Psoas muscle (tissue), 7 donors: ENCODE measurements at regions not wholly inside any gene's neighbourhood (a gene's known extent, or its start where the extent isn't known, plus 50 kb on each side); places are given as distances from the start of the nearest gene placed in this dataset.

ENCODE experiments used
- ATAC-seq, 4 donors: fragments of 200-7000 bp; cut with Tn5 transposase; one replicate each; pipeline ENCODE4 v1.9.1; 2020; ENCODE audit warnings: moderate library complexity in 3 of 4, mild to moderate bottlenecking in 2 of 4
- DNase-seq, 2 donors: peaks; one replicate each; pipeline ENCODE4 v3.0.0-alpha.2; 2020
- H3K27ac ChIP-seq: fragments of 200-600 bp; one replicate; pipeline ENCODE4 v1.8.0; 2022
- H3K27me3 ChIP-seq, 3 donors: fragments of 200-600 bp in 1 of 3; one replicate each; pipeline versions ENCODE4 v1.6.1 to v1.8.0; 2013 to 2022; ENCODE audit warnings: low read length in 2 of 3, mild to moderate bottlenecking in 2 of 3, moderate library complexity in 1 of 3; ENCODE audit not compliant: insufficient read depth in 3 of 3
- H3K36me3 ChIP-seq, 2 donors: fragments of 200-600 bp in 1 of 2; one replicate each; pipeline versions ENCODE4 v1.6.1 to v1.8.0; 2013 to 2022; ENCODE audit warnings: low read depth in 1 of 2, mild to moderate bottlenecking in 1 of 2, moderate library complexity in 1 of 2; ENCODE audit not compliant: insufficient read depth in 1 of 2
- H3K4me1 ChIP-seq: fragments of 200-600 bp; one replicate; pipeline ENCODE4 v1.8.0; 2022
- H3K4me3 ChIP-seq: fragments of 200-600 bp; one replicate; pipeline ENCODE4 v1.8.0; 2022; ENCODE audit warnings: mild to moderate bottlenecking
- H3K9me3 ChIP-seq: fragments of 200-600 bp; one replicate; pipeline ENCODE4 v1.8.0; 2022
- CTCF ChIP-seq: fragments of 200-600 bp; IDR thresholded peaks from one replicate; pipeline ENCODE4 v1.8.0; 2022; ENCODE audit warnings: antibody characterized with exemption
- WGBS, 3 donors: extraction: QIAGEN DNeasy Blood & Tissue Kit; methylation state at CpG; one replicate each; pipeline versions ENCODE4 v1.1.6 to v1.1.7; 2013; 5-methylcytosine and 5-hydroxymethylcytosine counted together
- intact Hi-C, 2 donors: fragments of 100-400 bp; cut with DNase I; formaldehyde crosslinking; loops; one replicate each; pipeline versions ENCODE4 v1.11.0 to v1.14.2; 2022
- donor health status: healthy with polysubstance abuse.
- donor health status: DM: no; HTN: no; CAD: no; lungs with moderate emphysema.
- donor health status: Bipolar disorder and iron deficiency.
- donor health status: healthy.
- donor health status: DM: yes; HTN: yes; CAD: no.
- donor health status: DM: no; HTN: no; CAD: no.
- donor health status: DM: yes; HTN: yes; CAD: no.

GRCh38 chr19:29329460-29330134 is 116.6 kb upstream of the UQCRFS1 start:
- no peaks in the 10 kb centered on the region for H3K4me1 ChIP-seq
- no peak for DNase-seq
- no peak overlapping the region for H3K27ac ChIP-seq
- WGBS, 3 donors = 48 to 54% (median 49%) methylated on average over 5 of the region's 5 CpGs
- H3K9me3 ChIP-seq = no peaks in the 10 kb centered on the region
- intact Hi-C loops = no loop called here
- H3K27me3 ChIP-seq = no peaks in the 10 kb centered on the region
- ATAC-seq = no peak
- no peak for TF ChIP-seq CTCF
- H3K4me3 ChIP-seq = no peak overlapping the region
- H3K36me3 ChIP-seq = no peaks in the 10 kb centered on the region

DNA sequence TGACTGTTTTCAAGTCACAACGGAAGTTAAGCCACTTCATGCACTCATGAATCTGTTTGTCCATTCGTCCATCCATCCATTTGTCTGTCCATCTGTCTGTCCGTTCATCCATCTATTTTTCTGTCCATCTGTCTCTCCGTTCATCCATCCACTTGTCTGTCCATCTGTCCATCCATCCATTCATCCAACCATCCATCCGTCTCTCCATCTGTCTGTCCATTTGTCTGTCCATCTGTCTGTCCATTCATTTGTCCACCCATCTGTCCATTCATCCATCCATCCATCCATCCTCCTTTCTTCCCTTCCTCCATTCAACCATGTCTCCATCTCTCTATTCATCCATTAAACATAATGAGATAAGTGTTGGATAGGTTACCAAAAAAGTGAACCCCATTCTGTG is 123.5 kb upstream of the UQCRFS1 start:
- Histone ChIP-seq H3K4me1 (no peaks in the 10 kb centered on the region), H3K27me3 (peaks cover 0 to 2% (median 2%) of the 10 kb centered on the region in 3 donors), H3K27ac (no peak overlapping the region), H3K9me3 (peaks cover under 1% of the 10 kb centered on the region), H3K4me3 (no peak overlapping the region), H3K36me3 (no peaks in the 10 kb centered on the region)
- intact Hi-C loops = no loop called here
- ATAC-seq (no peak), DNase-seq (no peak)
- TF ChIP-seq CTCF = no peak
- 68 to 78% (median 72%) methylated on average over 5 of the region's 5 CpGs for WGBS, 3 donors

DNA sequence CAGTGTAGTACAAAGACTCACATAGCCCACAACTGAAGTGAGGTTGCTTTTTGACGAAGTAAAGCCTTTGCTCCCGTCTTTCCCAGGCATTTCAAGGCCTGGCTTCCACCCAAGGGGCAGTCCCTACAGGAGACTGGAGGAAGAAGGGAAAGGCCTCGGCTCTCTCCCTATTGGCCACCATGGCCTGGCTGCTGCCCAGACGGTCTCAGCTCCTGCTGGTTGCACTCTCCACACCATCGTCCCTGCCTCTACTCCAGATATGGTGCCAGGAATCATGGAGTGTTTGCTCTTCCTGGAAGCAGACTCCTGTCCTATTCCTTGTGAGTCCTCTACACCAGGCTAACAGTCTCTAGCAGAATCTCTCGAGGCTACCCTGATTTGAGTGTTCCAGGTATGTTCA is 124.1 kb upstream of the UQCRFS1 start:
- Histone ChIP-seq H3K27me3 (peaks cover 0 to 2% (median 2%) of the 10 kb centered on the region in 3 donors), H3K27ac (no peak overlapping the region), H3K4me3 (no peak overlapping the region), H3K36me3 (no peaks in the 10 kb centered on the region), H3K4me1 (no peaks in the 10 kb centered on the region), H3K9me3 (peaks cover 4% of the 10 kb centered on the region)
- WGBS, 3 donors = 43 to 50% (median 48%) methylated on average over 6 of the region's 6 CpGs
- intact Hi-C loops = no loop called here
- DNase-seq (no peak), ATAC-seq (no peak)
- no peak for TF ChIP-seq CTCF

- H3K27ac ChIP-seq = no peak overlapping the region
- no peak for ATAC-seq
- no peak overlapping the region for H3K4me3 ChIP-seq
- TF ChIP-seq CTCF = no peak
- H3K4me1 ChIP-seq = no peaks in the 10 kb centered on the region
- H3K36me3 ChIP-seq = no peaks in the 10 kb centered on the region
- H3K9me3 ChIP-seq = peaks cover 4% of the 10 kb centered on the region
- 33 to 45% (median 35%) methylated on average over 1 of the region's 1 CpG for WGBS, 3 donors
- H3K27me3 ChIP-seq = peaks cover 0 to 2% (median 2%) of the 10 kb centered on the region in 3 donors
- intact Hi-C loops = no loop called here
- no peak for DNase-seq
Measured at GRCh38 chr19:29338480-29338879, 125.5 kb upstream of the UQCRFS1 start.

DNA sequence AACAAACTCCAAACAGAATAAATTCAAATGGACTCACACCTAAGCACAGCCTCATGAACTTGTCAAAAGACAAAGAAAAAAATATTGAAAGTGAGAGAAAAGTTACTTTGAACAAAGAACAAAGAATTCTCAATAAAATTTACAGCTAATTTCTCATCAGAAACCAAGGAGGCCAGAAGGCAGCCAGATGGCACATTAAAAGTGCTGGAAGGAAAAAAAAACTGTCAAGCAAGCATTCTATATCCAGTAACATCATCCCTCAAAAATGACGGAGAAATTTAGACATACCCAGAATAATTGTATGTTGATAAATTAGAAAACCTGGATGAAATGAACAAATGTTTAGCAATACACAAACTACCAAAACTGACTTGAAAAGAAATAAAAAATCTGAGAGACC is 129.8 kb upstream of the UQCRFS1 start:
- intact Hi-C loops = no loop called here
- Histone ChIP-seq H3K9me3 (peaks cover 24% of the 10 kb centered on the region), H3K27ac (no peak overlapping the region), H3K27me3 (peaks cover 0 to 2% (median 0%) of the 10 kb centered on the region in 3 donors), H3K4me3 (no peak overlapping the region), H3K36me3 (no peaks in the 10 kb centered on the region), H3K4me1 (no peaks in the 10 kb centered on the region)
- 87 to 92% (median 91%) methylated on average over 1 of the region's 1 CpG for WGBS, 3 donors
- TF ChIP-seq CTCF = no peak
- no peak for DNase-seq
- ATAC-seq = no peak
